GM18511 (cell line): ENCODE measurements at regions not wholly inside any gene's neighbourhood (a gene's known extent, or its start where the extent isn't known, plus 50 kb on each side); places are given as distances from the start of the nearest gene placed in this dataset.
"Not testable (repeated sequence)": the region's sequence is repeated elsewhere in the genome, so short reads cannot be mapped to it uniquely, and the experiment has no call there.

Experiments used
- ATAC-seq: cut with Tn5 transposase; IDR thresholded peaks from one replicate; pipeline ENCODE4 v1.9.1; 2021; ENCODE audit warnings: mild to moderate bottlenecking, moderate library complexity; ENCODE audit not compliant: unreplicated experiment

DNA sequence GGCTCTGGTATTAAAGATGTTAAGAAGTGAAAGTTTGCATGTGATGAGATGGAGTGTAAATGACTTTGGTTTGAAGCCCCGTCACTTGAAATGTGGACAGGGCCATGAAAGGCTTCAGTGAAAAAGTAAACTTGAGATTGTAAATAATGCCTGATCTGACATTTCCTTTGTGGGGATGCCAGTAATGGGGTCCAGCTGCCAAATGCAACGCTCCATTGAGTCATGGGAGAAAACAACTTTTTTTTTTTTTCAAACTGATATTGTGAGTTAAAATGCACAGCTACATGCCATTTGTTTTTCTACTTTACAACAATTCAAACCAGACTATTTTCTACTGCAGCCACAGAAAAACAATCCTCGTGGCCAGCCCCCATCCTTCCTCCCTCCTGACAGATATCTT lies 327.0 kb upstream of the TNC start:
- ATAC-seq = no peak

DNA sequence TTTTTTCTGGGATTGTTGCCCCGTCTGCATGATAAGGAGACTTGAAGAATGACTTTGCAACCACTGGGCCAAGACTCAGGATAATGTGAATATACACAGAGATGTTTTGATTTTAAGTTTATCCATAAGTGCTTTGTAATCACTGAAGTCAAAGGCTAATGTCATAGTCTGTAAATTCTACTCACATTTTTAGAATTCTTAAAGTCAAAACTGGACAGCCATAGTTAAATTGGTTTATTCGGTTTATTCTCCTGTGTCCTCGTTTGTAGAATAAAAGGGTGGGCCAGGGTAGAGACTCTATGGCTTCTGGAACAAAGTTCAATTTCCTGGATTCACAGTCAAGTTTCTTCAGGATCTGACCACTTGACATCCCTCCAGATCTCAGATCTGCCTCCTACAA lies 327.7 kb upstream of the TNC start:
- no peak for ATAC-seq

DNA sequence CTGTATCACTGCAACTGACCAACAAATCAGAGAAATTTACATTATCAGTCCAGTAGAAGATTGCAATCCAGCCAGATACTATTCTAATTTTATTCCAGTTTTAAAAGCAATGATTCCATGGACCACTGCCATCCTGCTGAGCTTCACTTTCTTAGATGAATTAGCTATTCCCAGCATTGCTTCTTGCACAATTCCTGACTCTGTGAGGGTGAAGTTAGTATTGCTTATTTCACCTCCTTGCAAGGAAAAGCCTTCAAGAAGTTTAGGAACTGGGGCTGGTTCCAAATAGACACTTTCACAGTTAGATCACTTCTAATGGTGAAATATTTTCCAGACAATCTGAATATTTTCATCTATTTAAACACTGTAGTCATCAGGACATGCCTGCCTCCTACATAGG lies 338.6 kb upstream of the TNC start:
- ATAC-seq = no peak

DNA sequence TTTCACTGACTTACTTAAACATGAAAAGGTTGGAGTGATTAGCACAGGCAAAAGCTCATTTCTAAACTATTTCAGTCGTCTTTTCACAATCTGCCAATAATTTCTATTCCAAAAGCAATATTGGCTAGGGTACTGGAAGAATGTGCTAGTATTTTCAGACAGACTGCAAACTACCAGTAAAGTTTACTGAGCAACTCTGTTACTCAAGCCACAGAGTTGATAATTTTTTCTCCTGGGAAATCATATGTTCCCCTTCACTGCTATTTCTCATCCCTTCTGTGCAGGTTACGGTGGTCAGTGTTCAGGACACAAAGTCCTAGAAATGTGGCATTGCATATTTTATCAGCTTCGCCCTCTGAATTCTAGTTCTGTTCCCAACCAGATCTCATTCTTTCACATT lies 343.3 kb upstream of the TNC start:
- no peak for ATAC-seq

DNA sequence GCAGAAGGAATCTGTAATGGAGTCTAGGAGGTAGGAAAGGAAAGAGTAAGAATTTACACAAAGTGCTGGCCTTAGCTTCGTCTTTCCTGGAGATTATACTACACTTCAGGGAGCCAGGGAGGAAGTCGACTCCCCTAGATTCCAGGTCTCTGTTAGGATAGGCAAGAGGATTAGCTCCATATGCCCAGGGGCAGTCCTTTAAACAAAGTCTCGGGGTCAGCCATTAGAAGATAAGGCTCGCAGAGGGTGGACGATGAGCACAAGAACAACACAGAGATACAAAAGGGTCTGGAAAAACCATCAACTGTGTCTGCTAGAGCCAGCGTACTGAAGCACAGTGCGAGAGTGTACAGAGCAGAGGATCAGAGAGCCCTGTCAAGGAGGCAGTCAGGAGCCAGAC lies 344.7 kb upstream of the TNC start:
- no peak for ATAC-seq

DNA sequence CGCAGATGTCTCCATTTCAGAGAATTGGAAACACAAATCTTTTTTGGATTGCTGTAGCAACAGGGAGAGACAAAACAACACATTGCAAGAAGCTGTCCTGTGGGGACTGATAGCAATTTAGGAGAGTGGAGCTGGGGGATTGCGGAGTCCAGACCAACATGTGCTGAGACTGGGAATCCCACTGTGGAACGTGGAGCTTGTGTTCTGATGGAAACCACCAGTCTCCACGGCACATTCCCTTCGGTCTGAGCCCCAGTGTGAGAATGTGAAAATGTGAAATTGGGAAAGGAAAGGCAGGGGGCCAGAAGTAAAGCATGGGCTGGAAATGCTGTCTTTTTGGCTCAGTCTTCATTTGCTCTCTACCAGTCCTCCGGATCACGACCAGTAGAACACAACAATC lies 348.8 kb upstream of the TNC start:
- no peak for ATAC-seq

DNA sequence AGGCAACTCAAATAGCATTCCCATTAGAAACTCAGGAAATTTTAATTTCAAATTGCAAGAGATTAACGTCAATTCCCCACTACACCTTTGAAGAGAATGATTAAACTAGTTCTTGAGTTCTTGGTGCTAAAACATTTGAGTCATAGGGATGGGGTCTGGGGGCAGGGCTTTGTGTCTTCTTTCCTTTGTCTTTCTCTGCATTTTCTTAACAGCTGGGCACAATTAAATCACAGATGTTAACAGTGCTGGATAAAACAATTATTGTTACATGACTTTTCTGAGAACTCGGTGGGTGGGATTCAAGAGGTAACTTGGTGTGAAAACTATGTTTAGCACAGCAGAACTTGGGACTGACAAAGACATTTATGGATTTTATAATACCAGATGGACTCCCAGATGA lies 351.9 kb upstream of the TNC start:
- no peak for ATAC-seq

DNA sequence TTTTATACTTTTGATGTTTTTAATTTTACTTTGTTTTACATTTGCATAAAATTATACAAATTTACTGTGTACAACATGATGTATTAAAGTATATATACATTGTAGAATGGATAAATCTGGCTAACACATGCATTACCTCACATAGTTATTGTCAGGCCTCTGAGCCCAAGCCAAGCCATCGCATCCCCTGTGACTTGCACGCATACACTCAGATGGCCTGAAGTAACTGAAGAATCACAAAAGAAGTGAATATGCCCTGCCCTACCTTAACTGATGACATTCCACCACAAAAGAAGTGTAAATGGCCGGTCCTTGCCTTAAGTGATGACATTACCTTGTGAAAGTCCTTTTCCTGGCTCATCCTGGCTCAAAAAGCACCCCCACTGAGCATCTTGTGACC lies 355.1 kb upstream of the TNC start:
- ATAC-seq = not testable (repeated sequence)

DNA sequence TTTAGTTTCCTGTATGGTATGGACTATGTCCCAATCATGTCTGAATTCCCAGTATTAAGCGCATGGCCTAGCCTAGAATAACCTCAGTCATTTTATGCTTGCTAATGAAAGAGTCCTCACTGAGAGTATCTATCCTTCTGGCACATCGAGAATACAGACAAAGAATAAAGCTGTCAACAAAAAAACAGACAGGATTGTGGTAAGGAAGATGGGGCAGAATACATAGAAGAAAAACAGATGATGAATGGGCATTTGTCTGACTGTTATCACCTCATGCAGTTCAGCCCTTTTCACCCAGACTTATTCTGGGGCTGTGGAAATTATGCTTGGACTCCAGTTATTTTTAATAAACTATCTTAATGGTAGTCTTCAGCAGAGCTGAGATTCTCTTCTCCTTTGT lies 363.8 kb upstream of the TNC start:
- no peak for ATAC-seq

DNA sequence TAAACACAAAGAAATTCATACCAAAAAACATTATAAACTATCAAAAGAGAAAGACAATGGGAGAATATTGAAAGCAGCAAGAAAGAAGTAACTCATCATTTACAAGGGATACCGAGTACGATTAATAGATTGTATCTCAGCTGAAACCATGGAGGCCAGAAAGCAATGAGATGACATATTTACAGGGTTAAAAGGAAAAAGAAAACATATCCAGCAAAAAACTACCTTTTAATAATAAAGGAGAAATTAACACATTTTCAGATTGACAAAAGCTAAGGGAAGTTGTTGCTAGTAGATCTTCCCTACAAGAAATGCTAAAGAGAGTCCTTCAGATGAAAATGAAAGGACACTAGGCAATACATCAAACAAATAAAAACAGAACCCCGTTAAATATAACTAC lies 364.8 kb upstream of the TNC start:
- no peak for ATAC-seq

DNA sequence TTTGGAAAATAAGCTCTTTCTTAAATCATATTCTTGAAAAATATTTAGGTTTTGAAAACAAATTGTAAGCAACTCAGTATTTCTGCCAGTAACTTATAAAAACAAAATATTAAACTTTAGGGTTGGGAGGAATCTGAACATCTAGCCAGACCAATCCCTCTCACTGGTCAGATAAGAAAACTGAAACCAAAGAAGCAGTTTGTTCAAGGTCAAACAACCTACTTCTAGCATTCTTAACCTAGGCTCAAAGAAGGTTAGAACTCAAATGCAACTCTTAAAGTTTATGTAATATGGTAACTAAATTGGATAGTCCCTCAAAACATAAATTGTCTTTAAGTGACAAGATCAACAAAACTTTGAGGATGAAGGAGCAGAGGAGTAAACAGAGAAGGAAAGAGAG lies 374.9 kb upstream of the TNC start:
- ATAC-seq = no peak

DNA sequence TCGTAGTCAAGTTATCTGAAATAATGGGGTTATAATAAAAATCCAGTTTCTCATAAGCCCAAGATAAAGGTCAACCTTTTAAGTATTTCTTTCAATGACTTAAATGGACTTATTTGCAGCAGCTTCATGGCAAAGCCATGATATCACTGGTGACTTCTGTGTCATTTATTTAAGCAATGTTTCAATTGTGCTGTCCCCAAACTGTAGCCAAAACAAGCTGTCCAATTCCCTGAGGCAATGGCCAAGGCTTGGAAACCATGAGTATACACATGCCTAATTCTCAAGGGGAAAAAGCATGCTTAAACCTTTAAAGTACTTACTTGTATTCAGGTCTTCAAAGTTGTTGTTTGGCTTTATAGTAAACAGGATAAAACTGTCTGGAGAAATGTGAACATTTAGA lies 376.4 kb upstream of the TNC start:
- ATAC-seq = no peak

DNA sequence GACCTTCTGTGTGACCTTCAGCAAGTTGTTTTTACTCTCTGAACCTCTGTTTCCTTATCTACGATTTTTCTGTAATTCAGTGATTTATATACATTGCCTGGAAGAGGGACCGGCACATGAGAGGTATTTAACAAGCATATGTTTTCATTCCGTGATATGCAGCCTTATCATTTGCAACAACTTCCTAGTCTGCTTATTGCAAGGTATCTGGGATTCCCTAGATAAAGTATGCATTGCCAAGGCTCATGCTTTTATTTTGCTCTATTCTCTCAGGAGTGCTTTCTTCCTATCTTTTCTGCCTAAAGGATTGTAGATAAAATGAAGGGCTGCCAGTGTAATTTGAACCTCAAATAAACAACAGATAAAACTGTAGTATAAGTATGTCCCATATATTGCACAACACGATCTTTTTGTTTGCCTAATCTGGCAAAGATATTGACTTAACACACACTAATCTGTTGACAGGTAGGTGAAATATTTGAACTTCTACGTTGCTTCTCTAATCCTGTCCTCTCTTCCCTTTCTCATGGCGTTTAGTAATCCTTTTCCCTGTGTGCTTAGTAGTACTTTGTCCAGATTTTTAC lies 377.2 kb upstream of the TNC start:
- no peak for ATAC-seq

DNA sequence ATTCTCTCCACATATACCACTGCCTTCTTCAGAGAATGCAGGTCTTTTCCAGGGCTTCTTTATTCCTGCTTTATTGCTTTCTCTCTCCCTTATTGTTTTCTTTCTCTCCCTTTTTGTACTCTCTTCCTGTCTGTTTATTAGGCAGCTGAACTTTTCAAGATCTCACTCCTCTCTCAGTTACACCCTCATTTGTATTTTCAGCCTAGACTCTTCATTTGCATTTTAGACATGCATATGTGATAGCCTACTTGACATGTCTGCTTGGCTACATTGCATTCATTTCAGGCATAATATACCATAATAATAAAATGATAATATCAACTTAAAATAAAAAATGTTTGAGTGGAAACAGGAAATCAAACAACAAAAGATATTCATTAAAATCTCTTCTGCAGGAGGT lies 377.9 kb upstream of the TNC start:
- no peak for ATAC-seq

DNA sequence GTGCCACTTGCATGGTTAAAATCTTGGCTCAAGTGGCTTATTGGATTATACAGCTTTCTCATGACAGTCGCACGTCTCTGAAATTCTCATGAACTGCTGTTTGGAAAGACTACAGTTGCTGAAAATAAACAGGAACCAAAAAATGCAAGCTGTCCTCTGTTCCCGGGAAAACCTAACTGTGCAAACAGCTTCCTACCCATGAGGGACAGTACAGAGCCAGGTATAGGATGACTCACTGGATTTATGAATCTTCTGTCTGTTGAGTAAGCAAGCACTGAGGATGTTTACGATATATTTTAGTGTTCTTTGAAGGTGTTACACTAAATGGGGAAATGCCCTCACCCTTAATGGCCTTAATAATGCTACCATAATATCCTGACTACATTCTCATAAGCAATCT lies 380.3 kb upstream of the TNC start:
- ATAC-seq = no peak

DNA sequence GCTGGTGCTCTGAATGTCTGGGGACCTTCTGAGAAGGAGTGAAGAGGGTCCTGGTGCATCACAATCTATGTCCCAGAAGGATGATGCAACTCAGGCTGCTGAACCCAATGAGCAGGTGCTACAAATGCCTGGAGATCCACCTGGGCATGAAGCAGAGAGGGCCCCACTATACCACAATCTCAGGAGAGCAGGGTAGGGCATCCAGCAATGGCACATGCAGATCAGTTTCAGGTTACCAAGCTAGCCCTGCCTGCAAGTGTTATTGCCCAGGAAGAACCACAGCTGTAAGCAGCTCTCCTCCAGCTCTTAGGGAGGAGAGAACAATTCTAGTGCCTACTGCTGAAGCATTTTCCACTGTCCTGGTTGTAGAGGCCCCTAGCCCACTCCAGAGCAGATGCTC lies 389.2 kb upstream of the TNC start:
- ATAC-seq = no peak

DNA sequence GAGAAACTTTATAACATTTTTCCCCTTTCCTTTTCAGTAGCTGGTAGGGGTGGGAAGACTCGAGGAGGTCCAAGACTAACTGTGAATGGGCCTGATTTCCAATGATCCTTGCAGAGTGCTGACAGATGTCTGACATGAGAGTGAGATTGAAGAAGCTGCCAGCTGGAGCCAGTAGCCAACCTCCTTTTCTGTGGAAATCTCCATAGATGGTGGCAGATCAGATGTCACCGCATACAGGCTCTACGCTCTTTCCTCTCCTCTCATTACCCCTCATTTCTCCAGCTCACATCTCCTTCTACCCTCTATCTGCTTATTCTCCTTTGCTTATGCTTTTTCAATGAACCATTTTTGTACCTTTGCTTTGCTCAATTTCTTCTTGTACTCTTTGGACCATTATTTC lies 395.2 kb upstream of the TNC start:
- ATAC-seq = no peak

DNA sequence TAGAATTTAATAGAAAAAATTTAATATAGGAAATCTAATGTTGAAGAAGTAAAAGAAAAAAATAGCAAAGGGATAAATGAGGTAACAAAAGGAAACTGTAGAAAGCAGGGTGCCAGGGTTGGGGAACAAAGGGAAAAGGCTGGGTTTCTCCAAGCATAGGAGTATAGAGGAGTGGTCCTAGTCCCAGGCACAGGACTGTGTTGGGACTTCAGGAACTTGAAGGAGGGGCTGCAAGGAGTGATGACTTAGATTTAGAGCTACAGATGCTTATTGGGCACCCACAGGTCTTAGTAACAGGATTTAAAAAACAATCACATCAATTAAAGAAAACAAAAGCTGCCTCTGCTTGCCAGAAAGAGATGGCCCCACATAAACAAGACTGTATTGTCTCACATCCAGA lies 396.5 kb upstream of the TNC start:
- no peak for ATAC-seq

DNA sequence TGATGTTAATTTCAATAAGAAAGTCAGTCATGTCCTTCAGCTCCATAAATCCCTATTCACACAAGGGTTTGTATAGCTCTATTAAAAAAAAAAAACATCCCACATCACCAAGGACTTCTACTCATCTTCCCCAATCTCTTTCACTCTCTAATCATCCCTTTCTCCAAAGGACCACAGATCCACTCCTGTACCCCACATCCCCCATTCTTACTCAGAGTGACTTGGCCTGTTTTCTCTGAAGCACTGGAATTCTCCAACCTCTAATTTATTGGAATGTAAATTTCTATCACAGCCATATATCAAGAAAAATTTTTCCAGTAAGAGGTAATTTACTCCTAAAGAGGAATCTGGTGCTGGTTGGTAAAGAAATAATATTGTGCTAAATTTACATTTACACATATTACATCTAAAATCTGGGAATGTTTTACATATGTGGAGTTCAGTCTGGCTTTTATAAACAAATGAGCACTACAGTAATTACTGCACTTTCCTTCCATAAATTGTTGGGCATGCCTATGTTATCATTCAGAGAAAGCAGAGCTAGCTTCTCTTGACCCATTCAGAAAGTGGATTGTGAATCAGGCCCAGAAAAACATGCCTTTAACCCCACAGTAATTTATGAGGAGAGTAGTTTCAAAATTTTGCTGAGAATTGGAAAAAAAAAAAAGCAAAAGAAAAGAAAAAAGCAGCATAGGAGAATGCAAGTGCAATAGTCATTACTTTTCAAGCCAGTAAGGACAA lies 399.5 kb upstream of the TNC start:
- no peak for ATAC-seq

DNA sequence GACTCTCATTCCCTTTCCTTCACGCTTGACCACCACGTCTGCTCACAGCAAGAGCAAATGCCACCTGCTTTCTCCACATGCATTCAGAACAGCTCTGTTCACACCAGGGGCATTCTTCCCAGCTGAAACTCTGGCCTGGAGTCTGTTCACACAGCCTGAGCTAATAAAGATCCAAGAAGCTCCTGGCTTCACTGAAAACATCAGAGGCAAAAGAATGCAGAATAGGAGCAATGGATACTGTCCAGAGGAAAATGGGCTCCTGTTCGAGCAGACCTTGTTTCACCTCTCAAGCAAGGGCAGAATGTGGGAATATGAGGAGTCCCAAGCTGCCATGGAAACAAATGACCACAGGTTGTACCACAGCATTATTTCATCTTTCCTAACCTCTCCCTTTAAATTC lies 402.7 kb upstream of the TNC start:
- ATAC-seq = no peak

DNA sequence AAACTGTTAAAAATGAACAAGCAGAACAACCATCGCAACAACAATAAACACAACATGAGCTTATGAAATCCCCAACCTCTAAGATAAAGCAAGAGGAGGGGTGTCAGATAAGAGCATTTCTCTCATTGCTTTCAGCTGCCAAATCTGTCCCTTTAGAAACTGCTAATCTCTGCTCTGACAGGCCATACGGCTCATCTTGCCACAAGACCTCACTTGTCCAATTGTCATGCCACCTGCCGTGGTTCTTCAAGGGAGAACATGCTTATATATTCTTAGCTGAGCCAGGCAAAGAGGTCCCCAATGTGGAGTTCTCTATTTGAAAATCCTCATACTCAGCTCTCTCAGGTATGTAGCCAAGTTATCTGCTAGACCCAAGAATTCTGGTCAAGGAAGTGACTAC lies 405.0 kb upstream of the TNC start:
- no peak for ATAC-seq

DNA sequence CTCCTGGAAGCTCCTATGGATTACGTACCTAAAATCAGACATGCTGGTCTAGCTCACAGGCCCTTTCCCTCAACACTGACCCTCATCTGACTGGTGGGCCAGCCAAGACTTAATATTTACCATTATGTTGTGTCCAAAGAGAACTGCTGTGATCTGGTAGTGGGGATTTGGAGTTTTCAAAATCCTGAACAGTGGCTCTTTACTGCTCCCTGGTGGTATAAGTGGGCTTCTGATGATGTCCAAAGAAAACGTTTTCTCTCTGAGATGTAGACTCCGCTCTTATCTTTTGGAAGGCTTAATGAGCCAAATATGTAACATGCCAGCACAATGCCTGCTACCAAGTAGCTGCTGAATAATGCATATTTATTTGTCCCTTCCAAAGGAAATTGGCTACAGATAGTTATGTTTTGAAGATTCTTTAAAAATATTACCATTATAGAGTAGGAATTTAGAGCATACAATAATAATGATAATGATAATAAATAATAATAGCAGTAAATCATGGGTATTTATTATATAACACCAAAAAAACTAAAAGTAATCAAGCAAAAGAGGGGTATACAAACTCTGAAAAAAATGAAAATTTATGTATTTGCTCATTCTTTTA lies 406.6 kb upstream of the TNC start:
- no peak for ATAC-seq
